ENCODE measurements at regions not wholly inside any gene's neighbourhood (a gene's known extent, or its start where the extent isn't known, plus 50 kb on each side); places are given as distances from the start of the nearest gene placed in this dataset.

DNA sequence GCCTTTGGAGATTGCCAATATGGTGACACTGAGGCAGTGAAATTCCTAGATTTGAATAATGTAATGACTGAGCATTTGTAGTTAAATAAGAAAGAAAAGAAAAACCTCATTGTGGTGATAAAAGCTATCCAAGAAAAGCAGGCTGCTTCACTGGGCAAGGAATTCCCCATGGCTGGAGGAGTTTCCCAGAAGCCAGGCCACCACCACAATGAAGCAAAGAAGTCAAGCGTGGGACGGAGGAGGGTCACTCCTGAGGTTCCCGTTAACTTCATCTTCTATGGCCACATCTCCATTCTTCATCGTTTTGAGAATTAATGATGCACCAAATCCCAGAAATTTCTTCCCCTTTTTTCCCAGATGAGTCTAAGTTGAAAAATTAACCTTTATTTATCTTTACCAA lies 185.8 kb upstream of the BCL6 start:
- TF ChIP-seq CTCF (IDR thresholded peaks at IDR 0.05), result no peak
- no peak for TF ChIP-seq POLR2A (IDR thresholded peaks at IDR 0.05)

Measured in uterus (tissue), 2 donors.